Fibroblast of lung (primary cell): ENCODE measurements at regions not wholly inside any gene's neighbourhood (a gene's known extent, or its start where the extent isn't known, plus 50 kb on each side); places are given as distances from the start of the nearest gene placed in this dataset.
A peak's percentile ranks its signal among the peaks of the same experiment; 100 is the strongest.

Source experiments
- DNase-seq, 2 donors: peaks; one replicate each; pipeline versions ENCODE4 v3.0.0 to v3.0.0-alpha.2; 2010; ENCODE audit warnings: low read depth in 2 of 2
- H2AFZ ChIP-seq: 2 replicates; pipeline ENCODE4 v1.5.1; 2012; ENCODE audit warnings: low read length, control low read depth, inconsistent platforms
- H3K27ac ChIP-seq: 2 replicates; pipeline ENCODE4 v1.5.1; 2011; ENCODE audit warnings: low read length, control low read depth; ENCODE audit not compliant: insufficient read depth
- H3K27me3 ChIP-seq: 2 replicates; pipeline ENCODE4 v1.5.1; 2011; ENCODE audit warnings: mild to moderate bottlenecking, low read length; ENCODE audit not compliant: control insufficient read depth, insufficient read depth
- H3K36me3 ChIP-seq: 2 replicates; pipeline ENCODE4 v1.5.1; 2011; ENCODE audit warnings: low read length; ENCODE audit not compliant: control insufficient read depth, insufficient read depth
- H3K4me1 ChIP-seq: 2 replicates; pipeline ENCODE4 v1.5.1; 2011; ENCODE audit warnings: low read length; ENCODE audit not compliant: control insufficient read depth, insufficient read depth; ENCODE audit errors: extremely low read depth
- H3K4me2 ChIP-seq: 2 replicates; pipeline ENCODE4 v1.5.1; 2011; ENCODE audit warnings: low read length, control low read depth; ENCODE audit not compliant: insufficient read depth; ENCODE audit errors: extremely low read depth
- H3K4me3 ChIP-seq, 4 experiments: fragments of 200-600 bp in 1 of 4; sonication (generic) in 1 of 4; replicated peaks in 1 of 4; 2 replicates each; pipeline ENCODE4 v1.5.1; 2011 to 2016; ENCODE audit warnings: low read length in 4 of 4, low read depth in 3 of 4, mild to moderate bottlenecking in 3 of 4, control low read depth in 2 of 4, inconsistent platforms in 1 of 4, mixed read lengths in 1 of 4; ENCODE audit not compliant: insufficient read depth in 1 of 4; ENCODE audit errors: control extremely low read depth in 1 of 4
- H3K79me2 ChIP-seq: 2 replicates; pipeline ENCODE4 v1.5.1; 2012; ENCODE audit warnings: mild to moderate bottlenecking, low read length, inconsistent platforms; ENCODE audit not compliant: control insufficient read depth, insufficient read depth
- H3K9ac ChIP-seq: 2 replicates; pipeline ENCODE4 v1.5.1; 2011; ENCODE audit warnings: mild to moderate bottlenecking, low read length, control low read depth; ENCODE audit not compliant: insufficient read depth
- H3K9me3 ChIP-seq: 2 replicates; pipeline ENCODE4 v1.5.1; 2012; ENCODE audit warnings: low read depth, low read length; ENCODE audit not compliant: control insufficient read depth, insufficient read depth
- H4K20me1 ChIP-seq: 2 replicates; pipeline ENCODE4 v1.5.1; 2011; ENCODE audit warnings: low read length; ENCODE audit not compliant: control insufficient read depth, insufficient read depth; ENCODE audit errors: extremely low read depth
- EZH2 ChIP-seq: IDR thresholded peaks from 2 replicates; pipeline ENCODE4 v1.5.1; 2012; ENCODE audit warnings: low read length, control low read depth, mild to moderate bottlenecking; ENCODE audit errors: missing control alignments
- TF ChIP-seq, protein P1 (sequence below), 2 donors: IDR thresholded peaks in 1 of 2; conservative IDR thresholded peaks in 1 of 2; 1 replicate in 1 of 2; 2 replicates in 1 of 2; pipeline ENCODE4 v1.5.1; 2011 to 2012; ENCODE audit warnings: low read length in 2 of 2, control low read depth in 1 of 2, inconsistent platforms in 1 of 2, low read depth in 1 of 2, mild to moderate bottlenecking in 1 of 2

- H4K20me1 ChIP-seq = no peaks in the 10 kb centered on the region
- no peak overlapping the region for H3K9ac ChIP-seq
- no peaks in the 10 kb centered on the region for H3K79me2 ChIP-seq
- H3K36me3 ChIP-seq = no peaks in the 10 kb centered on the region
- no peak overlapping the region for H3K27ac ChIP-seq
- no peak overlapping the region for H3K4me3 ChIP-seq
- peaks cover 4% of the 10 kb centered on the region for H3K4me1 ChIP-seq
- TF ChIP-seq EZH2 = no peak
- TF ChIP-seq, protein P1, sequence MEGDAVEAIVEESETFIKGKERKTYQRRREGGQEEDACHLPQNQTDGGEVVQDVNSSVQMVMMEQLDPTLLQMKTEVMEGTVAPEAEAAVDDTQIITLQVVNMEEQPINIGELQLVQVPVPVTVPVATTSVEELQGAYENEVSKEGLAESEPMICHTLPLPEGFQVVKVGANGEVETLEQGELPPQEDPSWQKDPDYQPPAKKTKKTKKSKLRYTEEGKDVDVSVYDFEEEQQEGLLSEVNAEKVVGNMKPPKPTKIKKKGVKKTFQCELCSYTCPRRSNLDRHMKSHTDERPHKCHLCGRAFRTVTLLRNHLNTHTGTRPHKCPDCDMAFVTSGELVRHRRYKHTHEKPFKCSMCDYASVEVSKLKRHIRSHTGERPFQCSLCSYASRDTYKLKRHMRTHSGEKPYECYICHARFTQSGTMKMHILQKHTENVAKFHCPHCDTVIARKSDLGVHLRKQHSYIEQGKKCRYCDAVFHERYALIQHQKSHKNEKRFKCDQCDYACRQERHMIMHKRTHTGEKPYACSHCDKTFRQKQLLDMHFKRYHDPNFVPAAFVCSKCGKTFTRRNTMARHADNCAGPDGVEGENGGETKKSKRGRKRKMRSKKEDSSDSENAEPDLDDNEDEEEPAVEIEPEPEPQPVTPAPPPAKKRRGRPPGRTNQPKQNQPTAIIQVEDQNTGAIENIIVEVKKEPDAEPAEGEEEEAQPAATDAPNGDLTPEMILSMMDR (conservative IDR thresholded peaks at IDR 0.05 in 1 of 2, IDR thresholded peaks at IDR 0.05 in 1 of 2; ENCODE audit: low read depth in 1 of 2, low read length in 2 of 2) = no peak
- no peak overlapping the region for H2AFZ ChIP-seq
- no peaks in the 10 kb centered on the region for H3K9me3 ChIP-seq
- H3K27me3 ChIP-seq = no peaks in the 10 kb centered on the region
- DNase-seq = peak in 1 of 2 donors; percentile 37
- no peak overlapping the region for H3K4me2 ChIP-seq
Observed at GRCh38 chr1:221965252-221965651, 223.4 kb upstream of the DUSP10 start.

DNA sequence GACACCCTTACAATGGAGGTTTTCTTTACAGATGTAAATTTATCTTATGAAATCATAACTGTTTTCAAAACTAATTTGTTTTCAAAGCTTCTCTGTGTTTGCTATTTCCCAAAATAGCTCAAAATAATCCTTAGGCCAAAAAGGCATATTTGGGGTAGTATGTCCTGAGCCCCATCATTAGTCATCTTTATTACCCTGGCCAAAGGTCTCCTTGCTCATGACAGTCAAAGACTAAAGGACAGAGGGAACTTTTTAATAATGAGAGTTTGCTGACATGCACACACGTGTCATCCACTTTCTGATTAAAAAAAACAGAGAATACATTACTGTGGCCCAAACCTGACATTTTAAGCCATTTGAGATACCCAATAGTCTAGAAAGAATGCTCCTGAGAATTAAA is 221.9 kb upstream of the DUSP10 start:
- no peak overlapping the region for H3K9ac ChIP-seq
- TF ChIP-seq, protein P1 (conservative IDR thresholded peaks at IDR 0.05 in 1 of 2, IDR thresholded peaks at IDR 0.05 in 1 of 2; ENCODE audit: low read depth in 1 of 2, low read length in 2 of 2) = no peak
- TF ChIP-seq EZH2 = no peak
- no peaks in the 10 kb centered on the region for H3K36me3 ChIP-seq
- peaks cover 4% of the 10 kb centered on the region for H3K4me1 ChIP-seq
- H3K79me2 ChIP-seq = no peaks in the 10 kb centered on the region
- no peak overlapping the region for H3K4me3 ChIP-seq
- no peak overlapping the region for H2AFZ ChIP-seq
- no peaks in the 10 kb centered on the region for H3K9me3 ChIP-seq
- no peak overlapping the region for H3K27ac ChIP-seq
- no peak overlapping the region for H3K4me2 ChIP-seq
- no peaks in the 10 kb centered on the region for H3K27me3 ChIP-seq
- DNase-seq = no peak
- no peaks in the 10 kb centered on the region for H4K20me1 ChIP-seq

- Histone ChIP-seq H3K27ac (no peak overlapping the region), H3K79me2 (no peaks in the 10 kb centered on the region), H3K9me3 (no peaks in the 10 kb centered on the region), H3K4me1 (peaks cover 4% of the 10 kb centered on the region), H2AFZ (no peak overlapping the region), H3K9ac (no peak overlapping the region), H3K4me3 (no peak overlapping the region), H3K36me3 (no peaks in the 10 kb centered on the region), H4K20me1 (no peaks in the 10 kb centered on the region), H3K27me3 (no peaks in the 10 kb centered on the region), H3K4me2 (no peak overlapping the region)
- no peak for DNase-seq
- no peak for TF ChIP-seq EZH2
- TF ChIP-seq, protein P1 (conservative IDR thresholded peaks at IDR 0.05 in 1 of 2, IDR thresholded peaks at IDR 0.05 in 1 of 2; ENCODE audit: low read depth in 1 of 2, low read length in 2 of 2) = no peak
Observed at GRCh38 chr1:221962385-221962784, 220.5 kb upstream of the DUSP10 start.
